CD4-positive, alpha-beta T cell treated with Interleukin-2 at 100 ng/mL for 4 hours (primary cell): ENCODE measurements at regions not wholly inside any gene's neighbourhood (a gene's known extent, or its start where the extent isn't known, plus 50 kb on each side); places are given as distances from the start of the nearest gene placed in this dataset.

Experiments
- DNase-seq: peaks from one replicate; pipeline ENCODE4 v3.0.0-alpha.2; 2020; ENCODE audit warnings: low spot score

GRCh38 chr9:18233311-18233710 lies 240.6 kb upstream of the ADAMTSL1 start:
- no peak for DNase-seq

- DNase-seq: no peak
Measured at GRCh38 chr9:18233776-18234445, 240.0 kb upstream of the ADAMTSL1 start.

- DNase-seq: no peak
Measured at GRCh38 chr9:18235181-18235908, 238.6 kb upstream of the ADAMTSL1 start.

DNA sequence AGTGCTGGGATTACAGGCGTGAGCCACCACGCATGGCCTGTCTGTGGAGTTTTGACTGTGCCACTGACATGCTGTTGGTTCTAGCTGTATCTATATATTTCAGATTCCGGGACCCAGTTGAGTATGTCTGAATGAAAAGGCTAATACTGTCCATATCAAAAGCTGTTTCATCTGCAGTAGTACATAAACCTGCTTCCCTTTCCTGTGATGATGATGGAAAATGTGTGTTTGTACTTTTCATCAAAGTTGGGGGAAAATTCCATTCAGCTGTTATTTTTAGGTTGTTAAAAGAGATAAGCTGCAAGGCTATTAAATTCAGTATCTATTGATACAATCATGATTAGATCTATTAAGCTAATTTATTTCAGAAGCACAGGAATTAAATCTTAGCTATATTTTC lies 237.6 kb upstream of the ADAMTSL1 start:
- DNase-seq: no peak

DNA sequence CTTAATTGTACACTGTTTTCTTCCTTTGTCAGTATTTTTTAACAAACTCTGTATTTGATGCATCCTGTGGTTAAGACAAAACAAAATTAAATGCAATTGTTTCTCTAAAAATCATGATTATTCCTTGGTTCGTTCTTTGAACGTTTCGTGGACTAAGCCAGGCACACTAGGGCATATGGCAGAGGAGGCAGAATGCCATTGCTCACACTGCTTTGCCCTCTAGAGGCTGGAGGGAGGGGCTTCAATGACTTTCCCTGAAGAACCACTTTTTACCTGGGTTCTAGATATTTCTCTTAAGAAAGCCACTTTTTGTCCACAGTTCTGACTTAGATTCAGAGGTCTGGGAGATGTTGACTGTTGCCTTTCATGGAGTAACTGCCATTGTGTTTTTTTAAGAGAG lies 236.2 kb upstream of the ADAMTSL1 start:
- no peak for DNase-seq

GRCh38 chr9:18238254-18238653 lies 235.7 kb upstream of the ADAMTSL1 start:
- DNase-seq: no peak

GRCh38 chr9:18238752-18239447 lies 235.1 kb upstream of the ADAMTSL1 start:
- no peak for DNase-seq

DNA sequence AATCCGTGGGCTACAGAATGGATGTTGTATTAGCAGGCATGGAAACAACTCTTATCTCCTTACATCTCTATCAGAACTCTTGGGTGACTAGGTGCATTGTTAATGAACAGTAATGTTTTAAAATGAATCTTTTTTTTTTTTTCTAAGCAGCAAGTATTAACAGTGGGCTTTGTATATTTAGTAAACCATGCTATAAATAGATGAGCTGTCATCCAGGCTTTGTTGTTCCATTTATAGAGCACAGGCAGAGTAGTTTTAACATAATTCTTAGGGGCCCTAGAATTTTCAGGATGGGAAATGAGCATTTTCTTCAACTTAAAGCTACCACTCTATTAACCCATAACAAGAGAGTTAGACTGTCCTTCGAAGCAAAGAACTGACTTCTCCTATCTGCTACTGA lies 233.7 kb upstream of the ADAMTSL1 start:
- DNase-seq: no peak

DNA sequence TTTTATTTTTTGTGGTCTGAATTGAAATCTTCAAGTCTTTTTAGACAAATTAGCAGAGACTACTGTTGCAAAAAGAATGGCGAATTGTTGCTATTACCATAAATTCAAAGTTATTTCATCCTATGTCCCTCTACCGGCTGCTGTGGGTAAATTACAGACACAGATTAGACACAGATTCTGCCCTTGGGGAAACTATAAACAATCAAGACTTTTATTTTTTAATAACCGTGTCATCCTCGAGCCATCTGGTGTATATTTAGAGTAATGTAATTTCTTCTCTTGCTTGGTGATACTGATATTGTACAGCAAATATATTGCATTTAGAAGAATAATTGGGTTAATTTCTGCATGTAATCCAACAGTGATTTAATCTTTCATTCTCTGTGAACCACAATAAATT lies 228.0 kb upstream of the ADAMTSL1 start:
- DNase-seq: no peak

- DNase-seq: no peak
Measured at GRCh38 chr9:18250053-18250452, 223.9 kb upstream of the ADAMTSL1 start.

GRCh38 chr9:18253950-18254349 lies 220.0 kb upstream of the ADAMTSL1 start:
- no peak for DNase-seq

GRCh38 chr9:18255158-18255629 lies 218.8 kb upstream of the ADAMTSL1 start:
- peak; percentile 64 for DNase-seq

DNA sequence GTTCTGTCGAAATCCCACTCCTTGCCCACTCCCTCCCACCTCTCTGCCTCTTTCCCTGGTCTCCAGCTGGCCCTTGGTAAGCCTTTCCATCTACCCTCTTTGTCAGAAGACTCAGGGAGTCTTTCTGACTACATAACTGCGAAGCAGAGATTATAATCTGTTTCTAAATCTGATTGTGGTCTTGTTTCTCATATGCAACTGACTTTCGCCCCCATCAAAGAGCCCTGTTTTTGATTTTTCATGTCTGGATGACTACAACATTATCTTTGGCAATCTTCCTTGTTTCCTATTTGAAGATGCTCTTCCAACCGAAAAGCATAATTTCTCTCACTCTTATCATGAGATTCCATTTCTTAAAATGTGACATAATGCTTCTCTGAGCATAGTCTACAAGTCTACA lies 218.2 kb upstream of the ADAMTSL1 start:
- no peak for DNase-seq

GRCh38 chr9:18256568-18256967 lies 217.4 kb upstream of the ADAMTSL1 start:
- DNase-seq: no peak

GRCh38 chr9:18260521-18260920 lies 213.4 kb upstream of the ADAMTSL1 start:
- no peak for DNase-seq

DNA sequence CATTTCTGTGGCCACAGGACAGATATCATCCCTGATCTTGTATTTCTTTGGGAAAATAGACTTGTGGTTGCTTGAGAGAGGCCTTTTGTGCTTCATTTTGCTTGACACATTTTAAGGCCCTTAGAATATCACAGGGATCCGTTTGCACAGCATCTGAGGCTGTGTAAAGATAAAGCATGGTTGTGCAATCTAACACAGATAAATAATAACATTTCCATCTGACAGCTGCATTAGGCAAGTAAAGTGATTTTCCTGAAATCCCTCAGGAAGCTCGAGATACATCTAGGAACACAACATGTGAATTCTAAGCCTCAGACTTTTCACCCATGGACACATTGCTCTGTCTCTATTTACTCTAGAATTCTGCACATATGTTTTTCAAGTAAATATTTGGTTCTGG lies 212.8 kb upstream of the ADAMTSL1 start:
- no peak for DNase-seq

DNA sequence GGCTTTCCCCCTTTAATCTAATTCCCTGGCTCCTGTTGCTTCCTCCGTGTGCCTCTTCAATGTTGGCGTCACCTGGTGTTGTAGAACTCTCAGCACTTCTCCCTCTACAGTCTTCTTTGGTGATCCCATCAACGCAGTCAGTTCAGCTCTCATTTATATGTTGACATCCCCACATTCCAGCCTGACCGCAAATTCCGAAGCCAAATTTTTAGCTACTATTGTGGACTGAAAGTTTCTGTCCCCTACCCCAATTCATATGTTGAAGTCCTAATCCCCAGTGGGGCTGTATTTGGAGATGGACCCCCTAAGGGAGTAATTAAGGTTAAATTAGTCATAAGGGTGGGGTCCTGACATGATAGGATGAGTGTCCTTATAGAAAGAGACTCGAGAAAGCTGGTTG lies 210.6 kb upstream of the ADAMTSL1 start:
- DNase-seq: no peak

- no peak for DNase-seq
Measured at GRCh38 chr9:18268381-18268780, 205.6 kb upstream of the ADAMTSL1 start.

DNA sequence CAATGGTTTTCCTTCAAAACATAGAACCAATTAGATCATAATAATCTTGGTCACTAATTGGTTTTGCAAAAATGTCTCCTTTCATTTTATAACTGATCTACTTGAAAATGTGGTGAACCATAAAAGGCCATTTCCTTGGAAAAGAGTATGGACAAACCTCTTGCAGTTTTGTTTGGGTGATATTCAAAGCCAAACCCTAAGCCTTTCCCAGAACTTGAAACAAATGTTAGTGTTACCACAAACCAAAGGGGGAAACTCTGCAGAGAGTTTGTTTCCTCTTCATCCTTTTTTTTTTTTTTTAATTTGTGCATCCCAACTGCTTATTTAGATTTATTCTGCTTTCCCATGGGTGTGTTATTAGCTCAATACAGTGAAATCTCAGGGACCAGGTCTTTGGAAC lies 204.4 kb upstream of the ADAMTSL1 start:
- no peak for DNase-seq

- no peak for DNase-seq
Measured at GRCh38 chr9:18274693-18275092, 199.3 kb upstream of the ADAMTSL1 start.

DNA sequence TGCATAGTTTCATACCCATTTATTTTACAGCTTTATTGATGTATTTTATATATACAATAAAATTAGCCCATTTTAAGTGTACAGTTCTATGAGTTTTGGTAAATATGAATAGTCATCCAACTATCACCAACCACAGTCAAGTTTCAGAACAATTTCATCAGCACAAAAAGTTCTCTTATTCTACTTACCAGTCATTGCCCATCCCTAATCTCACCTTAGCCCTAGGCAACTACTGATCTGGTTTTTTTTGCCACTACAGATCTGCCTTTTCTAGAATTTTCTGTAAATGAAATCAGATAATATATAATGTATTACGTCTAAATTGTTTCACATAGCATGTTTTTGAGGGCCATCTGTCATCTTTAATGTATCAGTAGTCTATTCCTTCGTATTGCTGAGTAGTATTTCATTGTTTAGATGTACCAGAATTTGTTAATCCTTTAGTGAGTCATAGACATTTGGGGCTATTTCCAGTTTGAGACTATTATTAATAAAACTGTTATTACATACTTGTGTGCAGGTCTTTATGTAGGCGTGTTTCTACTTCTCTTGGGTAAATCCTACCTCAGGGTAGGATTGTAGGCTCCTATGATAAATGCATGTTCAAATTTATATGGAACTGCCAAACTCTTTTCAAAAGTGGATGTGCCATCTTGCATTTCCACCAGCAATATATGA lies 198.5 kb upstream of the ADAMTSL1 start:
- no peak for DNase-seq

- DNase-seq: no peak
Measured at GRCh38 chr9:18281291-18281690, 192.7 kb upstream of the ADAMTSL1 start.

DNA sequence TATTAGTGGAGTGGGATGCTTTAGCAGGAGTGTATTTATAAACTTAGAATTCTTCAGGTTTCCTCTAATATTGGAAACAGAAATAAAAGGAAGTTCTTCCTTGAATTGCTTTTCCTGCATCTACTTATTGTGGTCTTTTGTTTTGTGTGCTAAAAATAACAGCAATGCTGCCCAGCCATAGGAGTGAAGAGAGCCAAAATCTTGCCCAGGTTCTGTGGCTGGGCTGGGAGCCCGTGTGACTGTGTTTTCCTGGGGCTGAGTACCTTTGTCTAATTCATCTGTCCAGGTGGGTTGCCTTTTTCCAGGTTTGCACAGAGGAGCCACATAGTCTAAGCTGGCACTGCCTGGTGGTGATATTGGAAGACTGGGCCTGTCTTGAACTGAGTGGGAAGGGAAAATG lies 179.7 kb upstream of the ADAMTSL1 start:
- no peak for DNase-seq
